GM18498 (cell line): ENCODE measurements at regions not wholly inside any gene's neighbourhood (a gene's known extent, or its start where the extent isn't known, plus 50 kb on each side); places are given as distances from the start of the nearest gene placed in this dataset.

Experiments
- ATAC-seq: cut with Tn5 transposase; IDR thresholded peaks from one replicate; pipeline ENCODE4 v1.9.1; 2021; ENCODE audit warnings: mild to moderate bottlenecking, moderate library complexity; ENCODE audit not compliant: unreplicated experiment

DNA sequence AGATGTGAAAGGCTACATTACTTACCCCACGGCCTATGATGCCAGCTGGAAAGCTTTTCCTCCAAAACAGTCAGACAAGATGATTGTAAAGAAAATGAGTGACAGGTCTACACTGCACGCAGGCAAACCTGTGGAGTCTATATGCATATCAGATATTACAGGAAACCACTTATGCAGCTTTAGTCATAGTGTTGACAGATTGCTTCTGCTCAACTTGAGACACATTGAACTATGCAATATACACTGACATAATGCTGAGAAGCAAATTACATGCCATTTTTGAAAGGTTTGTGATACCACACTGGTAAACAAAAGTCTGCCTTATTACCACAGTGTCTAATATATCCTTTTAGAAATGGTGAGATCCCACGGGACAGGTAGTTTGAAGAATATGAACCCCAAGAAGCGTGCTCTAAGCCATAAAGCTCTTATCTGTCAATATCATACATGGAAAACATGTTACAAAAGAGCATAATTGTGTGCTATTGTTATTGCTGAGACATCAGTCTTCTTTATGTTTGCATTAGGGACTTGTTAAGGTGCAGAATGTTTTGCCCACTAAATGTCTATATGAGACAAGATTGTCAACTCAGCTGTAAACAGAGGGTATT, 1835.8 kb upstream of the TENM3 start:
- no peak for ATAC-seq

DNA sequence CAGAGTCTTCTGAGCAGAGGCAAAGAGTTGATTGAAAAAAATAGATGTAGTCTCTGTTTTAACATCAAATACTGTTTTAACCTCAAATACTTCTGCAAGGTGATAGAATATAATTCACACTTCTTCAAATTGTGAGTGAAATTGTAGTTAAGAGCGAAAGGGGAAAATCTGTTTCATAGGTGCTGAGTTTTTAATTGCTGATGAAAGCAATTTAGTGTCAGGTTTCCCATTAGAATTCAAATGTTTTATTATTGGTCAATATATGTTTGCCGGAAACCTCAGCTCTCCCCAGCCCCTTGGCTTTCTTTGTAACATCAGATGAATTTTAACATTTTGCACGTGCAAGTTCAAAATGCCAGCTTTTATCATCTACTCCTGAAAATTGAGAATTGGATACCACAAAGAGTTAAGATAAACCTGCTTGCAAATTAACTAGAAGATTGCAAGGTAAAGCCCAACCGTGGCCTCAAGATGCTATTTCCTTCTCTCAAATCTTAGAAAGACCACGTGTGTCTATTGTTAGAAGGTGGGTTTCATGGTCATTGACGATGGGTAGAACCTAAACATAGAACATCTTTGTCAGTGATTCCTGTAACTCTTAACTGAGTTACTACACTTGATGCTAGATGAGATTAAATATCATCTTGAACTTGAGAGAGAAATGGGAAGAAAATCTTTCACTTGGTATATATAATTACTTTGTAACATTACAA, 1824.2 kb upstream of the TENM3 start:
- no peak for ATAC-seq

DNA sequence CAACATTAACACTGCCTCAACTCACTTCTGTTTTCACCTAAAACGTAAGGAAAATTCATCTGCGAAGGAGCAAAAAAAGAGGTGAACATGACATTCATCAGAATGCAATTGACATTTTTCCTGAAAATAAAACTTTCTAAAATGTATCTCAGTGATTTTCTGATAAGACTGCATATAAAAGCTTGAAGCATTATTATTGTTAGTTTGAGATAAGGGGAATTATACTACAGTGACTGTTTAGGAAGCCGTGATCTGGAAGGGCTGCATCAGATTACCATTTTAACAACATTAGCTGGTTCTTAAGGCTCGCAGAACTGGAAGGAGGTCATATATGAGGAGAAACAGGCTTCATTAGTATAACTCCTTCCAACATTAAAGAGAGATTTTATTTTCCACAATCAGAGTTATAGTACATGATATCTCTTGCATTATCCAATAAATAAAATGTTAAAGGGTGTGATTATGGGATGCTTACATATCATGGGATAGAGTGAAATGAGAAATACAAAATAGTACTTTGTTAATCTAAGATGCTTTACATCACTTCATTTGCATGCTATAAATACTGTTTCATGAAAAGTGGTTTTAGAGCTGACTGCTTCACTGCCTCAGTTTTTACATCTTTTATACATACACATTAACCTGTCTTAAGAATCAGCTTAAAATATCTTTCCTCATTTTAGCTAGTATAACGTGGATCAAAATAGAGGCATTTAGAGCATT, 1820.1 kb upstream of the TENM3 start:
- ATAC-seq = no peak

DNA sequence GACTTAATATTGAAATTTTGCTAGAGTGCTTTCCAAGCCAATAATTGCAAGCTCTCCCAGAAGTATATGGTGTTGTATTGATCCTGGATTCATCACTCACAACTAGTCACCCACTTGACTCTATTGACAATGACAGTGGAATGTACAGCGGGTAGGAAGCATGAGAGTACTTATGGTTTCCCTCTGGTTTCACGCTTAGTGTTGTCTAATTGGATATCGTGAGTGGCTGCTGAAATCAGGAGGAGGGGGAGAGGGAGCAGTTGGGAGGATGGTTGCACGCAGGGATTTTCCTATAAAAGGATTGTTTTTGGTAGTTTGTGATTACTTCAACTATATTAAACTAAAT, 1819.5 kb upstream of the TENM3 start:
- ATAC-seq = no peak

DNA sequence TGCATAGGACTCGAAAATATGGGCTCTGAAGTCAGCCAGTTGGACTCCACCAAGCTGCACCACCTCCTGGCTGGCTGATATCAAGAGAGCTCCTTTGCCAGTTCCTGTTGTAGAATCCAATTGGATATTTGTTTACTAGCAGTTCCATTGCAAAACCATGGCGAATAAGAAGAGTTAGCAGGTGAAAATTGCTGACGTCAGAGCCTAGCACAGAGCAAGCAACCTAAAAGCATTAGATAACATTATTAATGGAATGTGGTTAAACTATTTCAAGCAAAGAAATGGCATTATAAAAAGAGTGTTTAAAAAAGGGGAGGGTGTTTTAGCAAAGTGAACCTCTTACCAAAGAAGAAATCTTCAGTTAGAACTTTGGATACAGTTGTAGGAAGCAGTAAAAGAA, 1816.3 kb upstream of the TENM3 start:
- ATAC-seq = no peak

DNA sequence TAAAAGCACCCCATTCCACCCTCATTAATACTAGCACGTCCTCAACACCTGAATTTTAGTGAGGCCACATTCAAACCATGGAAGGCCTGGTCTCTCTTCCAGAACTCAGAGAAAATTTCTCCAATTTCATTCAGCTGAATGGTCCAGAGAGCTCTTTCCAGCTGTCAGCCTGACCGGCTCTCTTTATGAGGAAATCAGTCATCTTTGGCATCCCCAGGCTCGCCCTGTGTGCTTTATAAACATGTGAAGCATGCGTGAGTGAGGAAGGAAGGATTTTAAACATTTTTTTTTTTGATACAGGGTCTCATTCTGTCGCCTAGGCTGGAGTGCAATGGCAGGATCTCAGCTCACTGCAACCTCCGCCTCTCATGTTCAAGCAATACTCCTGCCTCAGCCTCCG, 1812.9 kb upstream of the TENM3 start:
- ATAC-seq = no peak

DNA sequence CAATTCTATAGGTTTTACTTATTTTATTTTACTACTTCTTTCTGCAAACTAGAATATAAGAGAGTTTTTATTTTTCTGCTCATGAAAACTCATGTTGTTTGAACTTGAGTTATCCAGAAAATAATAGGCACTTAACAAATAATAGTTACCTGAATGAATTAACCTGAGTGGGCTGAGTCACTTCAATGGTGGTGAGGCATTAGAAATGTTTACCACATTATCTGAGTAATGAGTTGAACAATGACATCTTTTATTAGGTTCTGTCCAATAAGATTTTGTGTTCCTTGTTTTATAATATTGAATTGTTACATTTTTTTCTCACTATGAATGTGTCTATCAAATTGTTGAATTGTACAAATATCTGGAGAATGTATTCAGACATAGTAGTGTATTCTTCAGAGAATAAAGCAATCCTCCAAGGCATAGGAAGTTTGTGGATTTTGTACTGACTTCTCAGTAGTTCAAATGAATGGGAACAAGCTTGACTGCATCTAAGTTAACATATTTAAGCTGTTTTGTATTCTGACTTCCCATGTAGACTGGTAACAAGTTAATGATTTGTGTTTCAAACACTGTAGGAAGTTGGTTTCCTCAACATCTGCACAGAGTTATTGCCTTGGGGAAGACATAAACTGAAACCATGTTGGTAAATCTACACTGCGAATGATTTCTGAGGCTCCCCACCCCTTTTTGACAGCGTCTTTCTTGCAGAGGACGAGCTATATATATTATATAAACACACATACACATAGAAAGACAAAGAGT, 1808.9 kb upstream of the TENM3 start:
- ATAC-seq = peak; percentile 66

DNA sequence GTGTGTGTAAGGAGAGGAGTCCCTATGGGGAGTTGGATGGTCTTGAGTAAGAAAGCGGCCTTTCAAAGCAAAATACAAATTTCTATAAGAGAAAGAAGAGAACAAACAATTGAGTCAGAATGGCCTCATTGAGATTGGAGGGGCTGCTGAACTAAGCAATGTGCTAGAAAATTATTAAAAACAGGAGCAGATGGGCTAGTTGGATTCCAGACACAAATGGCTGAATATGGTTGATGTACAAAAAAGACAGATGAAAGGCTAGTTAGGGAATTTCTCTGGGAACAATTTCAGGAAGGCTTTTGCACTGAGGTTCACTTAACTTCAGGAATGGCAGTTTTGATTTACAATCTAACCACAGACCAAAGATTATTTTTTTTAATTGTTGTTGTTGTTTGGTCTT, 1806.8 kb upstream of the TENM3 start:
- no peak for ATAC-seq

DNA sequence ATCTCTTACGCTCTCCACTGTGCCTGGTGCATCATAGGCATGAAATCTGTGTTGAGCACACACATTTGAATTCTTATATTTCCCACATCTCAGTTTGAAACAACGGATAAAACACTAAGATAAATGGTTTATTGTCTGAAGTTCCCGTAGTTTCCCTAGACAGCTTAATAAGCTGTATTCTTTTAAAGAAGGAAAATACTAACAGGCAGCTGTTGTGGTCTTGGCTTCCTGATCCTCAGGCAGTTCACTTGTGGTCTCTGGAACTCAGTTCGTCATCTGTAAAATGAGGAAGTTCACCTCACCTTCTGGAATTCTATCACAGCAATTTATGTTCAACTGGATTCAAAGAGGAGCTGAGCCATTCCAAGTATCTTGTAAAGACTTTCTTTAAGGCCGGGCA, 1805.6 kb upstream of the TENM3 start:
- no peak for ATAC-seq

DNA sequence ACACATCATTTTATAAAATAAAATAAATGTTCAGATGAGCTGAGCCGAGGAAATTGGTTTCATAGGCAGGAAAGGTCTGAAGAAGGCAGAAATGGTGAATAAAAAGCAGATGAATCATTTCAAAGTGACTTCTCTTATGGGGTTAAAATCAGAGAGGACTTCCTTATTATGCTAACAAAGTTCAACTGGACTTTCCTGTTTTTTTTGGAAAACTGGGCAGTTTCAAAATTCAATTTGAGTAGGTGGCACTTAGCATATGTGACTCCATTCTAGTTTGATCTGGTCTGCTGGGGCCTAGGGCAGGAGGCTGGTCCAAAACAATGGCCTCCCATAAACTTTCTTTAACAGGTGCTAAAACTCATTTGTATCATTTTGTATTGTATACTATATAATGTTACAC, 1794.9 kb upstream of the TENM3 start:
- no peak for ATAC-seq

DNA sequence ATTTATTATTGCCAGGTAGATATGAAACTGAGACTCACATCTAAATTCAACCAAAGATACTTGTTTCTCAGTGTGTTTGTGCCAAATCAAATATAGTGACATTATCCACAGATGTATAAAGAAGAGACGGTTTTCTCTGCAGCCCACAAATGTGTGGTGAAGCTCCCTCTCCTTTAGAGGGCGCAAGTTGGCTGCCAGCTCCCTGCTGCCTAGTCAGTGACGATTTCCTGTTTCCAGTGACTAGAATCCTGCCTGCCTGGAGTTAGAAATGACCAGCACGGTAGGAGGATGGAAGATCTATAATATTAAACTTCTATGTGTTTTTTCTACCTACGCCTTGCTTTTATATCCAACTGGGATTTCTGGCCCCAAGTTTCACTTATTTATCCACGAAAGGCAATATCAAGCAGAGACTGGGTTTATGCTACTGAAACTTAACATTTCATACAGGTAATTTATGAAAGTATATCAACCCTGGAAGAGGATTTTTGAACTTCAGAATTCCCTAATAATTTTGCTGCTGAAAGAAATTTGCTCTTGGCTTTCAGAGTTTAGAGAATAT, 1793.7 kb upstream of the TENM3 start:
- no peak for ATAC-seq

DNA sequence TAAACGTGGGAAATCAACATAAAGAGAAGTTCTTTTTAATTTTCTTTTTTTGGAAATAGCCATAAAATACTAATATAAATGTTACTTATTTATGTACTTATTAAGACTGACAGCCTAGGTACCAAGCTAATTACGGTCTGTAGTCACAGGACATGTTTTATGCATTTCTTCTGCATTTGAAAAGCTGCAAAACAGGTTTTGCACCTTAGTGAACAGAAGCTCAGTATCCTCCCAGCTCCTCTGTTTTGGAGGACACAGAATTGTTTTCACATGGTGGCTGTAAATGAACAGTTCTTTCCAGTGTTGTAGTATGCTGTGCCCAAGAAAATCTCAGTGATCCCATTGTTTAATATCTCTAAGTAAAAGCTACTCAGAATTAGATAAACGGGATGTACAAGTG, 1788.0 kb upstream of the TENM3 start:
- no peak for ATAC-seq

DNA sequence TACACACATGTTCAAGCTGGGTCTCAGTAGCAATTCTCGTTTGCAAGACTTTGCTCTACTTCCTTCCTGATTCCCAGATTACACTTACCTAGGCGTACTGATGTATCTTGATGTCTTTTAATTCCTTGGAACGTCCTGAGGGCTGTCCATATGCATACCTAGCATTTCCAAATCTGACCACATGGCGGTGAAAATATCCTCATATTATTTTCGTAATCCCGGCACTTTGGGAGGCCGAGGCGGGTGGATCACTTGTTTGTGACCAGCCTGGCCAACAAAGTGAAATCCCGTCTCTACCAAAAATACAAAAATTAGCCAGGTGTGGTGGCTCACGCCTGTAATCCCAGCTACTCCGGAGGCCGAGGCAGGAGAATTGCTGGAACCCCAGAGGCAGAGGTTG, 1786.3 kb upstream of the TENM3 start:
- no peak for ATAC-seq

DNA sequence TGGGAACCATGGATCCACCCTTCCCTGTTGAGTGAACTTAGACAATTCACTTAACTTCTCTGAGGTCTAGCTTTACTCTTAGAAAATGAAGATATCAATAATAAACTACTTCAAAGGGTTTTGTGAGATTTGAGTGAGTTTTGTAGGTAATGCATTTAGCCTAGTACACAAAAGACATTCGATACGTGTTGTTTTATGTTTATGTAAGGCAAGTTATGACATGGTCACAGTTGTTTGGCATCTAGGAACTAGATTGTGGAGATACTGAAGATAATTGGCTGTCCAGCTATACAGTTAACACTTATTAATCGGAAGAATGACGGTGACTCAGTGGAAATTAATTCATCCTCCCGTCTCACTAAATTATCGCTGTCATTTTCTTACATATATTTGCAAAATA, 1781.1 kb upstream of the TENM3 start:
- no peak for ATAC-seq

DNA sequence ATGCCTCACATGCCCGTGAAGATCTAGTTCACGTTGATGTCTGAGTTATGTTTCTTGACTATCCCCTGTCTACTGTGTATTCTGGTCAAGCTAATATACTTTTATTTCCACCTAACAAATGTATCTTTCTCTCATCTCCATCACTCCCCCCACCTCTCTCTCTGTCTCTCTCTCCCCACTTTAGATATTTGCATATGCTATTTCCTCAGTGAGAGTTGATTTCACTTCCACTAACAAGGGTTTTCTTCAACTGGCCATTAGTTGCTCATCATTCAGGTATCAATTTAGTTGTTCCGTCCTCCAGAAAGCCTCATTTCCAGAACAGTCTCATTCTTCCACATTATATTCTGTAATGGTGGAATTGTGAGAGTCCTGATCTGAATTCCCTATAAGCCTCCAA, 1777.8 kb upstream of the TENM3 start:
- ATAC-seq = no peak

DNA sequence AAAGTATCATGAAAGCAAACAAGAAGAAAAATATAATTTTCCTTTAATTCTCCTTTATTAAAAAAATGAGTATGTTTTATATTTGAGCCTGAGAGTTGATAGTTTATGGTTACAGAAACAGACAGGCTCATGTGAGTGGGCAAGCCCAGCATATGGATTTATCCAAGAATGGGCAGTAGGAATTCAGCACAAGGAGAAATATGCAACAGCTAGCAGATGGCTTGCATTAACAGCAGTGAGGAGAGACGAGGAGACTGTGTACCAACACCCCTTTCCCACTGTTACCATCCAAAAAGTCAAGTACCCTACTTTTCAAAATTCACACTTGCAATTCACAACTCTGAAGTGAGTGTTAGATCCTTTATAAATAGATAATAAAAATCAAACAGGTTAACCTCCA, 1760.2 kb upstream of the TENM3 start:
- no peak for ATAC-seq

DNA sequence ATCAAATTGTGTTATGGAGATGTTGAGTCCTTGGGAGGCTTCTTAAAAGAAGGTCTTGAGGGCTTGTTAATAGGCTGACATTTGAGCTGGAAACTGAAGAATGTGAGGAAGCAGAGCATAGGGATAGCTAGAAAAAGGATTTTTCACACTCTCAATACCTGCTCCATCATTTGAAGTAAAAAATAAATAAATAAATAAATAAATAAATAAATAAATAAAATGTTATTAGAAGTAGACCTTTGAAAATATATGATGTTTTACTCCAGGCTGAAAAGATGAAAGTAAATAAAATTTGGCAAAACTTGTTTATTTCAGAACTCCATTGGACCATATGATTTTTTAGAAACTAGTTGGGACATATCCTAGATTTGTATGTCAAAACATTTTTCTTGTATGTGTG, 1757.8 kb upstream of the TENM3 start:
- no peak for ATAC-seq

DNA sequence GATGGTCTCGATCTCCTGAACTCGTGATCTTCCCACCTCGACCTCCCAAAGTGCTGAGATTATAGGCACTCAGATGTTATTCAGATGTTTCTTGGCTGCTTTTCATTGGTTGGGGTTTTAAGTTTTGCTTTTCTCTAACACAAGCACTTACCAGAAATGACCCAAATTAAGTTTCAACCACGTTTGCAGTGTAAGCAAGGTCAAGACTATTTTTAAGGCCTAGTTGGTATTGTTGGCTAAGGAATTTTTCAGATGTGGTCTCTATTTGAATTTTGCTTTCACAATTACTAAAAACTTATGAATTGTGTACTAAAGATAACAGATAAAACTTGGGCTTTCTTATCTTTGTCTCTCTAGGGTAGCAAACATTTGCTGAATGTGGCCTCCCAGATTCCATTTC, 1756.9 kb upstream of the TENM3 start:
- ATAC-seq = no peak

DNA sequence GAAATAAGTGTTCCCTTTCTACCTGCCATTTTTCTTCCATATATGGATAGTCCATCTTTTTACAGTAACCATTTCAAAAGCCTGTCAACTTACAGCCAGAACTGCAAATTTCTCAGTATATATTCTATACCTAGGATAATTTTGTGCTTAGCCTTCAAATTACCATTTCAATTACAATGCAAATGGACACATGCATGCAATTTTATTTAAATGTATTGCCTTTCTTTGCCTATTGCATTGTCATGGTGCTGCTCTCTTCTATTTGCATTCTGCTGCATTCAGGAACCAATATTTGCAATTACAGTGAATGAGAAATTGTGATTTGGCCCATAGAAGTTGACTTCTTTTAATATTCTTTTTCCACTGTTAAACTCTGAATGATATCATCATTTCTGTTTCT, 1753.4 kb upstream of the TENM3 start:
- ATAC-seq = no peak

DNA sequence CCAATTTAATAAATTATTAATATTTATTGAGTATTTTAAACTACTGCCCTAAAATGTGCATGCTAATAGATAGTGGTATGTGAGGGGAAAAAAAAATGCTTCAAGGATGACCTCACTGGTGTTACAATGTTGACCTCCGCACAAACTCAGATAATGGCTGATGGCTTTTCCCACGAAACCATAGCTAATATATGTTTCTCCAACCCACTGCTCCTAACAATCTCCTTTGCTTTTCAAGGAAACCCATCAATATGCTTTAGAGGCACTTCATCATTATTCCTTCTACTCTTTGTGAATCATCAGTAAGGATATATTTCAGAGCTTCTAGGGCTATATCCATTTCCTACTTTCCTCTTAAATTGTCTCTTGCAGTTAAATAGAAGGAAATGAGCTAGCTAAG, 1752.0 kb upstream of the TENM3 start:
- no peak for ATAC-seq

DNA sequence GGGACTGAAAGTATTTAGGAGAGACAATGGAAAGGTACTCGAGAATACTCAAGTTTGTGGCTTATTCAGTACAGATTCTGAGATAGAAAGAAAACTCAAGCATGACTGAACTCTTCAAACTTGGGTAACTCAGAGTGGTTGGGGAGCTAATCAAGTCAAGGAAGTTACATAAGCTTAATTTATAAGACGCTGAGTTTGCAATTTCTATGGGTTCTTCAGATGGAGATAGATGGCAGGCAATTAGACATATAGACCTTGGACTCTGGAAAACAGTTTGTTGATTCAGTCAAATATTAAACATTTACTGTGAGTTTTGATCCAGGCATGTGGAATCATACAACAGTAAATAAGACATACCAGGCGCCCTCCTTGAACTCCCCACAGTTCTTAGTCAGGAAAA, 1749.9 kb upstream of the TENM3 start:
- no peak for ATAC-seq
